ENCODE measurements at regions not wholly inside any gene's neighbourhood (a gene's known extent, or its start where the extent isn't known, plus 50 kb on each side); places are given as distances from the start of the nearest gene placed in this dataset.

- no peak for DNase-seq (ENCODE audit: low read depth)
- H3K4me3 ChIP-seq (ENCODE audit: low read depth, low read length), result no peak overlapping the region
- TF ChIP-seq, protein P1, sequence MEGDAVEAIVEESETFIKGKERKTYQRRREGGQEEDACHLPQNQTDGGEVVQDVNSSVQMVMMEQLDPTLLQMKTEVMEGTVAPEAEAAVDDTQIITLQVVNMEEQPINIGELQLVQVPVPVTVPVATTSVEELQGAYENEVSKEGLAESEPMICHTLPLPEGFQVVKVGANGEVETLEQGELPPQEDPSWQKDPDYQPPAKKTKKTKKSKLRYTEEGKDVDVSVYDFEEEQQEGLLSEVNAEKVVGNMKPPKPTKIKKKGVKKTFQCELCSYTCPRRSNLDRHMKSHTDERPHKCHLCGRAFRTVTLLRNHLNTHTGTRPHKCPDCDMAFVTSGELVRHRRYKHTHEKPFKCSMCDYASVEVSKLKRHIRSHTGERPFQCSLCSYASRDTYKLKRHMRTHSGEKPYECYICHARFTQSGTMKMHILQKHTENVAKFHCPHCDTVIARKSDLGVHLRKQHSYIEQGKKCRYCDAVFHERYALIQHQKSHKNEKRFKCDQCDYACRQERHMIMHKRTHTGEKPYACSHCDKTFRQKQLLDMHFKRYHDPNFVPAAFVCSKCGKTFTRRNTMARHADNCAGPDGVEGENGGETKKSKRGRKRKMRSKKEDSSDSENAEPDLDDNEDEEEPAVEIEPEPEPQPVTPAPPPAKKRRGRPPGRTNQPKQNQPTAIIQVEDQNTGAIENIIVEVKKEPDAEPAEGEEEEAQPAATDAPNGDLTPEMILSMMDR (IDR thresholded peaks at IDR 0.05; ENCODE audit: low read depth, low read length, missing control alignments), result no peak
- in situ Hi-C loops (cut with HindIII; ENCODE audit: low sequenced_read_pairs), result no loop called here
Measured at GRCh38 chr7:128188396-128189230, 52.5 kb upstream of the LEP start.

DNA sequence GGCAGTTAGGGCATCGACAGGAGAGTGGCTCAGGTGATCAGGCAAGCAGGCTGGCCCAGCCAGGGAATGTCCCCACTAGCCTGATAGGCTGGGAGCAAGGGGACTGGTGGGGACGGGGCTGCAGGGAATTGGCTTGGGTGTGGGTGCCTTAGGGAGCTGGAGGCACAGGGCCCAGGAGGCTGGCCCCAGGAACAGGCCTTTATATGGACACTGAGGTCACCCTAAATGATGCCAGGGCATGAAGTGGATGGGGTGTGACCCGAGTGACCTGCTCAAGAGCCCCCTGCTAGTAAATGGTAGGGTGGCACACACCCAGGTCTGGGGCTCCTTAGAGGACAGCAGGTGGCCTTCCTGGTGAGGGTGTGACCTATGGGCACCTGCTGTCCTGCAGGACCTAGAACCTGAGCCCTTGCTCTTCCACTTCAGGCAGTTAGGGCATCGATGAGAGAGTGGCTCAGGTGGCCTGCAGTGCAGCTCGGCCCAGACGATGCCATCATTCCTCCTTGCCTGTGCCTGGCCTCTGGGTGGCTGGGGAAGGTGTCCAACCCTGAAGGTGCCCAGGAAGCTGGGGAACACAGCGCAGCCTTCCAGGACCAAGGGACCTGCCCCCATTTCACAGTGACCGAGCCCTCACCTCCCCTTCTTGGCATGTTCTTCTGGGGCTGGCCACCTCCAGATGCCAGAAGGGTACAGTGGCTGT, 51.7 kb upstream of the LEP start:
- no peak overlapping the region for H3K4me3 ChIP-seq (ENCODE audit: low read depth, low read length)
- in situ Hi-C loops (cut with HindIII; ENCODE audit: low sequenced_read_pairs), result no loop called here
- no peak for DNase-seq (ENCODE audit: low read depth)
- TF ChIP-seq, protein P1 (IDR thresholded peaks at IDR 0.05; ENCODE audit: low read depth, low read length, missing control alignments), result no peak

GRCh38 chr7:128190051-128190647, 50.9 kb upstream of the LEP start:
- DNase-seq (ENCODE audit: low read depth), result no peak
- in situ Hi-C loops (cut with HindIII; ENCODE audit: low sequenced_read_pairs), result no loop called here

DNA sequence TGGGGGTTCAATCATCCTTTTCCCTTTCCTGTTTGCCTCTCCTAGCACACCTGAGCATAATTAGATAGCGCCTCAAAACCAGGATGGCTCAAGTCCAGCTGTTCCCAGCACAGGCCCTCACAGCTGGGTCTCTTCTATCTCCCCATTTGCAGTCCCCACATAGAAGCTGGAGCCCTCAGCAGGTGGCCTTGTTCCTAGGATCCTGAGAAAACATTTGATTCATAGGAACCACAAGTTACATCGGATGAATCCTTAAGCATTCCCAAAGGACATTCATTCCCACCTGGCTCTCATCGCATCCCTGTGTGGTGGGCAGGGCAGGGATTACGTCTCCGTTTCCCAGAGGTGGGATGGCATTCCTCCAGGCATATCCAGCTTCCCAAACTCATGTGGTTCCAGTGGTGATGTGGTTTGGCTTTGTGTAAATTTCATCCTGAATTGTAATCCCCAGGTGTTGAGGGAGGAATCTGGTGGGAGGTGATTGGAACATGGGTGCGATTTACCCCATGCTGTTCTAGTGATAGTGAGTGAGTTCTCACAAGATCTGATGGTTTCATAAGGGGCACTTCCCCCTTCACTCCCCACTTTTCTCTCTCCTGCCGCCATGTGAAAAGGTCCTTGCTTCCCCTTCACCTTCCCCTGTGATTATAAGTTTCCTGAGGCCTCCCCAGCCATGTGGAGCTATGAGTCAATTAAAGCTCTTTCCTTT, 49.8 kb upstream of the LEP start:
- DNase-seq (ENCODE audit: low read depth), result no peak
- H3K4me3 ChIP-seq (ENCODE audit: low read depth, low read length), result no peak overlapping the region
- in situ Hi-C loops (cut with HindIII; ENCODE audit: low sequenced_read_pairs), result no loop called here
- TF ChIP-seq, protein P1 (IDR thresholded peaks at IDR 0.05; ENCODE audit: low read depth, low read length, missing control alignments), result no peak

More at GRCh38 chr7:128190051-128190647, 50.9 kb upstream of the LEP start:
- no peak overlapping the region for H3K4me3 ChIP-seq (ENCODE audit: low read depth, low read length)
- TF ChIP-seq, protein P1 (IDR thresholded peaks at IDR 0.05; ENCODE audit: low read depth, low read length, missing control alignments), result no peak

All from astrocyte of the cerebellum (primary cell).